Urinary bladder (tissue), 3 donors: ENCODE measurements at regions not wholly inside any gene's neighbourhood (a gene's known extent, or its start where the extent isn't known, plus 50 kb on each side); places are given as distances from the start of the nearest gene placed in this dataset.
"Not testable (repeated sequence)": the region's sequence is repeated elsewhere in the genome, so short reads cannot be mapped to it uniquely, and the experiment has no call there.

Experiments used
- DNase-seq: peaks from one replicate; pipeline ENCODE4 v3.0.0-alpha.2; 2015; ENCODE audit errors: extremely low spot score
- H3K27ac ChIP-seq: one replicate; pipeline ENCODE4 v1.5.1; 2013; ENCODE audit warnings: low read depth, mild to moderate bottlenecking, moderate library complexity
- H3K36me3 ChIP-seq: one replicate; pipeline ENCODE4 v1.6.1; 2013; ENCODE audit warnings: mild to moderate bottlenecking, moderate library complexity; ENCODE audit not compliant: insufficient read depth
- H3K4me1 ChIP-seq: one replicate; pipeline ENCODE4 v1.6.1; 2013; ENCODE audit warnings: mild to moderate bottlenecking, moderate library complexity; ENCODE audit not compliant: insufficient read depth
- H3K4me3 ChIP-seq: one replicate; pipeline ENCODE4 v1.5.1; 2013; ENCODE audit warnings: low read depth, low read length
- WGBS: extraction: QIAGEN DNeasy Blood & Tissue Kit; methylation state at CpG from one replicate; pipeline ENCODE4 v1.1.7; 2013; 5-methylcytosine and 5-hydroxymethylcytosine counted together
- donor health status: healthy with polysubstance abuse.
- donor health status: healthy.

DNA sequence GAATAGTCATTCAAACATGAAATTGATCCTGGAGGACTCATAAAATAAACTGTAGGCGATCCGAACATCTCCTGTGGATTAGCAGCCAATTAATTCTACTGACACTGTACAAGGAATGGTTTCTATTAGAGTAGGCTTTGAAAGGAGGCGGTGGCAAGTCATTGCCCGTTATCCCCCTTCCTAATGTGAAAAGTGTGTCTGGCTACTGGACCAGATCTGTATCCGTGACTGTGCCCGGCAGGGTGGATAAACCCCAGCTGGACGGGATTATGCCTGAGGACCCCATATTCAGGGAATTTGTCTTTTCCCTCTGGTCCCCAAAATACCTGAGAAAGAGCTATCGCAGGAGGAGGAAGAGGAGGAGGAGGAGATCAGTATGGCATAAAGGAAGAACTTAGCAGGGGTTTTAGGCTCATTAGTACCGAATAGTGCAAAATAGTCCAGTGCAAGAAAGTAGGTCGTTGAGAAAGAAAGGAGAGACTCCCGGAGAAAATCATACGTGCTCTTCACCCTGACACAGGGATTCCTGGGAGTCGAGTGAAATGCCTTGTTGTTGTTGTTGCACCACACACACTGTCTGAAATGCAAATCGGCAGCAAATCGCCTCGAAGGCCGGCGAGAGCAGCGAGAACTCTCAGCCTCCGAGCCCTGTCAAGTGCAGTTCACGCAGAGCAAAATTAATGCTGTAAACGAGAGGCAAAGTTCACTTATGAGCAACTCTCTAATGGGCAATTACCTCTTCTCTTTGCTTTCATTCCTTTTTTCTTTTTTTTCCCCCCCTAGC lies 178.9 kb upstream of the ARID1B start:
- DNase-seq: no peak
- H3K4me3 ChIP-seq: no peak overlapping the region
- no peaks in the 10 kb centered on the region for H3K36me3 ChIP-seq
- 73% methylated on average over 22 of the region's 22 CpGs for WGBS
- no peaks in the 10 kb centered on the region for H3K4me1 ChIP-seq
- no peak overlapping the region for H3K27ac ChIP-seq

DNA sequence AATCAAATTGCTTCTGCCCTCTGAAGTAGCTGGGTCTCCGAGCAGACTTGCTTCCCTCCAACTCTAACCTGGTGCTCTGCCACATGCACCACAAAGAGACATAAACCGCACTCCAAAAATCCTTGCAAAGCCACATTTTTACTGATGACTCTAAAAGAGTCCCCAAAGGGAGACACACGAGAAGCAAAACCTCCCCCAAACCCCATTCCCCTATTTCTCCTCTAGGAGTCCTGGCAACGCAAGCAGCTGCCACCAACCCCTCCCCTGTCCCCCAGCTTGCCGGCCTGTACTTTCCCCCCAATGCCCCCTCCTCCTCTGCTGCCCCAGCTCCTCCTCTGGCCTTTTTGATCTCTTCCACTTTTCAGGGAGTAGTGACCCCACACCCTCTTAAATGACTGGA lies 180.1 kb upstream of the ARID1B start:
- no peak for DNase-seq
- Histone ChIP-seq H3K4me3 (no peak overlapping the region), H3K27ac (no peak overlapping the region), H3K4me1 (no peaks in the 10 kb centered on the region), H3K36me3 (no peaks in the 10 kb centered on the region)
- 76% methylated on average over 5 of the region's 5 CpGs for WGBS

DNA sequence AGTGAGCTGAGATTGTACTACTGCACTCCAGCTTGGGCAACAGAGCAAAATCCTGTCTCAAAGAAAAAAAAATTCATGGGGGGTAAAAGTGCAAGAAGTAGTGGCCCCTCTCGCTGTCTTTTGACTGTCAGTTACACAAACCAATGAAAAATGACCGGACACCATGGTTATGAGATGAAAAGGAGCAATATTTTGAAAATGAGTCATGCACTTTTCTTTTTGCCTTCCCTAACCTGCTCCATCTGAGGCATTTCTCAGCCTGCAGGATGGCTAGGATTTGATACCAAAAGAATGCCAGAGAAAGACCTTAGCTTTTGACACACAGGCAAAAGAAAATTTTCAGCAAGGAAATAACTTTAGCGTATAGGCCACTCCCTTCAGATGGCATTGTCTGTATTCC lies 181.7 kb upstream of the ARID1B start:
- Histone ChIP-seq H3K27ac (no peak overlapping the region), H3K36me3 (no peaks in the 10 kb centered on the region), H3K4me1 (no peaks in the 10 kb centered on the region), H3K4me3 (no peak overlapping the region)
- no peak for DNase-seq
- WGBS: 81% methylated on average over 3 of the region's 3 CpGs

DNA sequence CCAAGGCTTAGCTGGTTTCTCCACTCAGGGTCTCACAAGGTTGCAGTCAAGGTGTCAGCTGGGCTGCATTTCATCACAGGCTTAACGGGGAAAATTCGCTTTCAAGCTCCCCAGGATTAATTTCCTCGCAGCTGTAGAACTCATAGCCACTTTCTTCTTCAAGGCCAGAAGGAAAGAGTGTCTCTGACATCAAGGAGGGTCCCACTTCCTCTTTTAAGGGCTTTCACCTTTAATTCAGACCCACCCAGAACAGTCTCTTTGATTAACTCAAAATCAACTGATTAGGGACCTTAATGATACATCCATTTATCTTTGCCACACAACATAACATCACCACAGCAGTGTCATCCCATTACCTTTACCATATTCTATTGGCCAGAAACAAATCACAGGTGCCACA lies 183.3 kb upstream of the ARID1B start:
- Histone ChIP-seq H3K4me3 (no peak overlapping the region), H3K36me3 (no peaks in the 10 kb centered on the region), H3K4me1 (no peaks in the 10 kb centered on the region), H3K27ac (no peak overlapping the region)
- no peak for DNase-seq
- WGBS: 93% methylated on average over 3 of the region's 3 CpGs

DNA sequence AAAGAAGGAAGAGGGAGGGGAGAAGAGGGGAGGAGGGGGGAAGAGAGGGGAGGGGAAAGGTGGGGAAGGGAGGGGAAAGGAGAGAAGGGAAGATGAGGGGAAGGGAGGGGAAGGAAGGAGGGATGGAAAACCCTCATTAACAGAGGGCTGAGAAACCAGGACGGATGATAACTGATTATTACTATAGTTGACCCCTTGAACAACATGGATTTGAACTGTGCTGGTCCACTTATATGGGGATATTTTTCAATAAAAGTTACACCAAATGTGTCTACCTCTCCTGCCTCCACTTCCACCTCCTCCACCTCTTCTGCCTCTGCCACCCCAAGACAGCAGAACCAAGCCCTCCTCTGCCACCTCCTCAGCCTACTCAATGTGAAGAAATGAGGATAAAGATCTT lies 184.1 kb upstream of the ARID1B start:
- Histone ChIP-seq H3K4me3 (no peak overlapping the region), H3K36me3 (no peaks in the 10 kb centered on the region), H3K4me1 (no peaks in the 10 kb centered on the region), H3K27ac (no peak overlapping the region)
- DNase-seq: no peak
- WGBS: 82% methylated on average over 1 of the region's 1 CpG

DNA sequence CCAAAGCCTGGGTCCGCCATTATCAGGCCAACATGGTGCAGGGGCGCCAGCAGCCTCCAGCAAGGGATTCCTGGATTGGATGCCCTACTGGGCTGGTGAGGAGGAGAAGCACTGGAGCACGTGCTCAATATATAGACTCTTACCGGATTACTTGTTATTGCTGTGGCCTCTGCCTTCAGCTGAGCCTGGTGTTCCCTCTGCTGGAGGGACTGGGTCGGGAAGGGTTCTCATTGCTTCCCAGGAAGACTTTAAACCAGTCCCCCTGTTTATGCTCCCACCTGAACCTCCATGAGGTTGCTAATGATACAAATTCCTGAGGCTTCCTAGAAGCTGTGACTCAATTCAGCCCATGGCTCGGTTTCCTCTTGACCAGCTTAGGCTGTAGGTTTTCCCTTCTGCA lies 186.7 kb upstream of the ARID1B start:
- no peak overlapping the region for H3K27ac ChIP-seq
- H3K36me3 ChIP-seq: no peaks in the 10 kb centered on the region
- H3K4me1 ChIP-seq: no peaks in the 10 kb centered on the region
- 88% methylated on average over 6 of the region's 6 CpGs for WGBS
- no peak overlapping the region for H3K4me3 ChIP-seq
- DNase-seq: no peak

DNA sequence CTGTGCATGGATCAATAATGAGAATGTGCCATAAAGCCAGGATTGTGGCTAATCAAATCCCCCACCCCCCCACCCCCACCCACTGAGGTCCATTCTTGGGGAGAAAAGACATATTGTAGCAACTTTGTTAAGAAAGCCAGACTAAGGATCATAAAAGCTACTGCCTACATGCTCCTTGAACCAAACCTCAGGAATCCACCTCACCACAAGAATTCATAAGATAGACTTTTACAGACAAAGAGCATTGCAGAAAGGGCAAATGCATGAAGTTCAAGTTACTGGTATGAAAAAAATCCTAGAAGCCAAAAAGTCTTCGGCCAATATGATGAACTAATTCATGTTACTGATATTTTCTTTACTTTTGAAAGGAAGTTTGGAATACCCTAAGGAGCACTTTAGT lies 187.9 kb upstream of the ARID1B start:
- no peak overlapping the region for H3K27ac ChIP-seq
- no peak for DNase-seq
- H3K36me3 ChIP-seq: no peaks in the 10 kb centered on the region
- no peaks in the 10 kb centered on the region for H3K4me1 ChIP-seq
- H3K4me3 ChIP-seq: no peak overlapping the region
- WGBS: 76% methylated on average over 1 of the region's 1 CpG

DNA sequence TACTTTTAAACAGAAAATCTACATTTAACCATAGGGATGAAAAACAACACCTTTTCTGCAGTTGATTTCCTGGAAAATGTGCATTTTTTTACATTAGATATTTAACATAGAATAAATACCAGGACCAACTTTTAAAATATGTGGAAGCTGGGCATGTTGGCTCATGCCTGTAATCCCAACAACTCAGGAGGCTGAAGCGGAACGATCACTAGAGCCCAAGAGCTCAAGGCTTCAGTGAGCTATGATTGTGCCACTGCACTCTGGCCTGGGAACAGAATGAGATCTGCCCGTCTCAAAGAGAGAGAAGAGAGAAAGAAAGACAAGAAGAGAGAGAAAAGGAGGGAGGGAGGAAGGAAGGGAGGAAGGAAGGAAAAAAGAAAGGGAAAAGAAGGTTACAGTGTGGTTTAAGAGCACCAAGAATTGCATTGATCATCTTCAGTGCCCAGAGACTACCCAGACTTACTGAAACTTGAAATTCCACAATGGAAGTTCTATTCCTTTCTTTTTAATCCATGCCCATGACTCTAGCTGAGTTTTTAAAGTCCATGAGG lies 189.4 kb upstream of the ARID1B start:
- Histone ChIP-seq H3K36me3 (no peaks in the 10 kb centered on the region), H3K27ac (no peak overlapping the region), H3K4me1 (no peaks in the 10 kb centered on the region), H3K4me3 (no peak overlapping the region)
- 78% methylated on average over 3 of the region's 3 CpGs for WGBS
- no peak for DNase-seq

DNA sequence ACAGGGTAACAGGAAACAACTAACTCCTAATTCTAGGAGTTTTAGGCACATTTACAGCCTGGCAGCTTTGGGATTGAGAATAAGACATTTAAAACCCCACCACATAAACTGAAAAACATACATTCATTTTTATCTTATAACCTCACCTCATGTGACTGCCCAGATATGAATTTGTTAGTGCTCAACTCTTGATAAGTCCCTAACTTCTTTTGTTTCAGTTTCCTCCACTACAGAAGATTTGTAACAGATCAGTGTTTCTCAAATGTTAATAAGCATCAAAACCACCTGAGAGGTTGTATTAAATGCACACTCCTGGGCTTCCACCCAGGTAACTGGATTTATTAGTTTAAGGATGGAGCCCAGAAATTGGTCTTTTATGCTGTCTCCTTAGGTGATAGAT lies 190.1 kb upstream of the ARID1B start:
- no peak overlapping the region for H3K27ac ChIP-seq
- no peaks in the 10 kb centered on the region for H3K36me3 ChIP-seq
- no peaks in the 10 kb centered on the region for H3K4me1 ChIP-seq
- no peak for DNase-seq
- H3K4me3 ChIP-seq: no peak overlapping the region

DNA sequence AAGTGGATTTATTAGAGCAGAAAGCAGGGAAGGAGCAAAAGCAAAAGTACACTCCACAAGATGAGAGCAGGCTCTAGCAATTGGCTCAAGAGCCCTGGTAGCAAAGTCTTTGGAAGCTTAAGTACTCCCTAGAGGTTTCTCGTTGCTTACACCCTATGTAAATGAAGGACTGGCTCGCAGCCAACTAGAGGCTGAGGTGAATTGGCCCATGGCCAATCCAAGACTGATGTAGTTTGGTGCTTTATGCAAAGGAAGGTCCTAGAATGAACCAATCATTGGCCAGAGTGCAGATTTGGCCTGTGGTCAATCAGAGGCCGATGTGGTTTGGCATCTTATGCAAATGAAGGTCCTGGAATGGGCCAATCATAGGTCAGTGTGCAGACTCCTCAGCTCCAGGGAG lies 191.3 kb upstream of the ARID1B start:
- 62% methylated on average over 3 of the region's 3 CpGs for WGBS
- no peaks in the 10 kb centered on the region for H3K4me1 ChIP-seq
- H3K36me3 ChIP-seq: no peaks in the 10 kb centered on the region
- no peak overlapping the region for H3K27ac ChIP-seq
- H3K4me3 ChIP-seq: no peak overlapping the region
- no peak for DNase-seq

DNA sequence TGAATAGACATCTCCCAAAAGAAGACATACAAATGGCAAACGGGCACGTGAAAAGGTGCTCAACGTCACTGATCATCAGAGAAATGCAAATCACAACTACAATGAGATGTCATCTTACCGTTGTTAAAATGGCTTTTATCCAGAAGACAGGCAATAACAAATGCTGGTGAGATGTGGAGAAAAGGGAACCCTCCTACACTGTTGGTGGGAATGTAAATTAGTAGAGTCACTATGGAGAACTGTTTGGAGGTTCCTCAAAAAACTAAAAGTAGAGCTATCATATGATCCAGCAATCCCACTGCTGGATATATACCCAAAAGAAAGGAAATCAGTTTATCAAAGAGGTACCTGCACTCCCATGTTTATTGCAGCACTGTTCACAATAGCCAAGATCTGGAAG lies 193.1 kb upstream of the ARID1B start:
- H3K27ac ChIP-seq, H3K36me3 ChIP-seq, H3K4me1 ChIP-seq, DNase-seq, H3K4me3 ChIP-seq: not testable (repeated sequence)
- 73% methylated on average over 4 of the region's 4 CpGs for WGBS

DNA sequence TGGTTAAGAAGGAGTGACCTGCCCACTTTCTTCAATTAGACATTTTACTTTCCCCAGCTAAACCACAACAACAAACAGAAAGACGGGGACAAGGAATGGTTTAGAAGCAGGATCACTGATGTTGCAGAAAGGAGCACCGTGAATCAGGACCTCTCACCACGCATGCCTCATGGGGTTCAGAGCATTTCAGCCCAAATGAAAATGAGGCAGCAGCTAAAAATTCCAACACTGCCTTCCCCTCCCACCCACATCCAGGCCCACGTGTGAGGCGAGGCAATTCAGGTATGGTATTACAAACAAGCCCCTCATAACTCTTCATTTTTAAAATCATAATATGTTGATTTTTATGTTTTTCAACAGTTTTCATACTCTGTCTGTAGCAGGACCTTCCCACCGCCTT lies 194.1 kb upstream of the ARID1B start:
- no peak for DNase-seq
- Histone ChIP-seq H3K4me3 (no peak overlapping the region), H3K36me3 (no peaks in the 10 kb centered on the region), H3K27ac (no peak overlapping the region), H3K4me1 (no peaks in the 10 kb centered on the region)
- 76% methylated on average over 6 of the region's 6 CpGs for WGBS

DNA sequence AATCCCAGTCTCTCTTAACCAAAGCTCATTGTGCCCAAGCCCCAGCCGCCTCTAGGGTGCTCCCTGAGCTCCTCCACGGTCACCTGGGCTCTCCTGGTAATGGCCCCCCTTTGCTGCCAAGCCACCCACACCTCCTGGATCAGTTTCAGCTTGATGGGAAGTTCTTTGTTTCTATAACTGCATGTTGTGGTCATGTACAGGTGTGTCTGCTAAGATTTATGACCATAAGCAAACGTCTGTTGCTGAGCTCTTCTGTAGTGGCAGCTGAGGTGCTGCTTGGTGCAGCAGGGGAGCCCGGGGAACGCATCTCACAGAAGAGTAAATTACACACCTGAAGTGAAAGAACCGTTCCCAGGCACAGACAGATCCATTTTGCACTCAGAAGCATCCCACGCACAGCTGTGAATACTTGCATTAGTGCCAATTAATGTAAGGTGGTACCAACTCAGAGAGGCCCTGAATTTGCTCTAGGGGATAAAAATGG lies 194.6 kb upstream of the ARID1B start:
- H3K4me3 ChIP-seq: no peak overlapping the region

DNA sequence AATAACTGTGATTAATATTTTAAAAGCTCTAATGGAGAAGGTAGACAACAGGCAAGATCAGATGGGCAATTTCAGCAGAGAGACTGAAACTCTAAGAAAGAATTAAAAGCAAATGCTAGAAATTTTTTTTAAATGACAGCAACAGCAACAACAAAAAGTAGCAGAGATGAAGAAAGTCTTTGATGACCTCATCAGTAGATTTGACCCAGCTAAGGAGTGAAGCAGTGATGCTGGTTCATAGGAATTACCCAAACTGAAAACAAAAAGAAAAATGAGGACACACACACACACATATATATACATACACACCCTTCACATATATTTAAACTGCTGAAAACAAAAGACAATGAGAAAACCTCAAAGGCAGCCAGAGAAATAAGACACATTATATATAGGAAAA lies 197.6 kb upstream of the ARID1B start:
- Histone ChIP-seq H3K27ac (no peak overlapping the region), H3K4me1 (no peaks in the 10 kb centered on the region), H3K36me3 (no peaks in the 10 kb centered on the region), H3K4me3 (no peak overlapping the region)
- no peak for DNase-seq

More for the DNA sequence above, 194.6 kb upstream of the ARID1B start:
- Histone ChIP-seq H3K27ac (no peak overlapping the region), H3K4me1 (no peaks in the 10 kb centered on the region), H3K36me3 (no peaks in the 10 kb centered on the region)
- DNase-seq: no peak
- 65% methylated on average over 7 of the region's 7 CpGs for WGBS
